SK-N-SH (cell line): ENCODE measurements at regions not wholly inside any gene's neighbourhood (a gene's known extent, or its start where the extent isn't known, plus 50 kb on each side); places are given as distances from the start of the nearest gene placed in this dataset.

Experiments used
- CTCF ChIA-PET: fragments of 300-600, 350-600 bp; formaldehyde crosslinking; extraction: SDS; loops from one replicate; lab custom pipeline; 2021; lab: Yijun Ruan, JAX
- POLR2A ChIA-PET: fragments of 350-600 bp; sonication (Branson Sonifier 250); formaldehyde crosslinking; extraction: SDS; loops from one replicate; lab custom pipeline; 2020; ENCODE audit warnings: antibody characterized with exemption, inconsistent platforms; lab: Yijun Ruan, JAX
- DNase-seq: peaks from one replicate; pipeline ENCODE4 v3.0.0; 2012
- H2AFZ ChIP-seq: fragments of 200-600 bp; sonication (generic); 2 replicates; pipeline ENCODE4 v1.8.1; 2016; ENCODE audit warnings: antibody characterized with exemption, mild to moderate bottlenecking, low read depth
- H3F3A ChIP-seq: fragments of 200-600 bp; sonication (generic); replicated peaks from 2 replicates; pipeline ENCODE3; 2016; ENCODE audit warnings: antibody characterized with exemption, mild to moderate bottlenecking; ENCODE audit not compliant: insufficient read depth
- H3K27ac ChIP-seq, 2 experiments: fragments of 200-500 bp in 1 of 2; fragments of 200-600 bp in 1 of 2; sonication (Bioruptor generic) in 1 of 2; sonication (generic), shearing (Covaris generic) in 1 of 2; 2 replicates each; pipeline versions ENCODE4 v1.5.1 to v1.6.1; 2014 to 2016; ENCODE audit warnings: low read depth in 2 of 2, inconsistent platforms in 1 of 2, low read length in 1 of 2, mild to moderate bottlenecking in 1 of 2, mixed read lengths in 1 of 2
- H3K27me3 ChIP-seq: fragments of 200-600 bp; sonication (generic), shearing (Covaris generic); 2 replicates; pipeline ENCODE4 v1.6.1; 2016; ENCODE audit warnings: mixed run types; ENCODE audit not compliant: insufficient read depth
- H3K36me3 ChIP-seq, 2 experiments: fragments of 200-500 bp in 1 of 2; fragments of 200-600 bp in 1 of 2; sonication (Bioruptor generic) in 1 of 2; sonication (generic) in 1 of 2; replicated peaks in 1 of 2; 2 replicates each; pipeline versions ENCODE3 to v1.5.1; 2014 to 2016; ENCODE audit warnings: low read length in 1 of 2, mild to moderate bottlenecking in 1 of 2; ENCODE audit not compliant: insufficient read depth in 2 of 2, control insufficient read depth in 1 of 2
- H3K4me1 ChIP-seq, 2 experiments: fragments of 200-500 bp in 1 of 2; fragments of 200-600 bp in 1 of 2; sonication (Bioruptor generic) in 1 of 2; sonication (generic), shearing (Covaris generic) in 1 of 2; 2 replicates each; pipeline versions ENCODE4 v1.5.1 to v1.6.1; 2014 to 2016; ENCODE audit warnings: low read depth in 1 of 2, low read length in 1 of 2, mixed run types in 1 of 2; ENCODE audit not compliant: insufficient read depth in 2 of 2, control insufficient read depth in 1 of 2
- H3K4me2 ChIP-seq: fragments of 200-600 bp; sonication (generic), shearing (Covaris generic); 2 replicates; pipeline ENCODE4 v1.6.1; 2017; ENCODE audit warnings: mixed run types
- H3K4me3 ChIP-seq, 2 experiments: fragments of 200-500 bp in 1 of 2; fragments of 200-600 bp in 1 of 2; sonication (Bioruptor generic) in 1 of 2; sonication (generic), shearing (Covaris generic) in 1 of 2; 2 replicates each; pipeline versions ENCODE4 v1.5.1 to v1.8.1; 2014 to 2016; ENCODE audit warnings: low read depth in 2 of 2, inconsistent platforms in 1 of 2, low read length in 1 of 2, mild to moderate bottlenecking in 1 of 2, mixed read lengths in 1 of 2, moderate library complexity in 1 of 2
- H3K79me2 ChIP-seq: fragments of 200-600 bp; sonication (generic); 2 replicates; pipeline ENCODE4 v1.8.1; 2017; ENCODE audit warnings: mild to moderate bottlenecking; ENCODE audit not compliant: insufficient read depth
- H3K9ac ChIP-seq: fragments of 200-600 bp; sonication (generic); 2 replicates; pipeline ENCODE4 v1.6.1; 2017; ENCODE audit warnings: mixed run types
- H3K9me2 ChIP-seq: fragments of 200-600 bp; sonication (generic); 2 replicates; pipeline ENCODE4 v1.6.1; 2017; ENCODE audit warnings: mixed run types
- H3K9me3 ChIP-seq: fragments of 200-600 bp; sonication (generic); 2 replicates; pipeline ENCODE4 v1.6.1; 2017; ENCODE audit warnings: mixed run types, mild to moderate bottlenecking, moderate library complexity
- H4K20me1 ChIP-seq: fragments of 200-600 bp; sonication (generic); 2 replicates; pipeline ENCODE4 v1.6.1; 2017; ENCODE audit warnings: mild to moderate bottlenecking, mixed run types; ENCODE audit not compliant: insufficient read depth
- ELF1 ChIP-seq: IDR thresholded peaks from 2 replicates; pipeline ENCODE4 v1.4.0; 2012
- EP300 ChIP-seq, 2 experiments: IDR thresholded peaks; 2 replicates each; pipeline versions ENCODE4 v1.4.0 to v1.6.1; 2012; ENCODE audit warnings: borderline replicate concordance in 1 of 2, low read depth in 1 of 2, low read length in 1 of 2
- FOXM1 ChIP-seq: IDR thresholded peaks from 2 replicates; pipeline ENCODE4 v1.4.0; 2012; ENCODE audit warnings: low read depth, mild to moderate bottlenecking
- JUND ChIP-seq: IDR thresholded peaks from 2 replicates; pipeline ENCODE4 v1.4.0; 2012
- MEF2A ChIP-seq: IDR thresholded peaks from 2 replicates; pipeline ENCODE4 v1.4.0; 2012; ENCODE audit warnings: low read depth, borderline replicate concordance
- POLR2AphosphoS5 ChIP-seq: IDR thresholded peaks from 2 replicates; pipeline ENCODE4 v1.6.1; 2012; ENCODE audit warnings: low read depth, low read length
- RFX5 ChIP-seq: IDR thresholded peaks from 2 replicates; pipeline ENCODE4 v1.6.1; 2012; ENCODE audit warnings: mild to moderate bottlenecking, improper control_type of control experiment, low read length
- SMC3 ChIP-seq: IDR thresholded peaks from 2 replicates; pipeline ENCODE4 v1.6.1; 2012; ENCODE audit warnings: low read depth, low read length, improper control_type of control experiment
- TAF1 ChIP-seq: IDR thresholded peaks from 2 replicates; pipeline ENCODE4 v1.6.1; 2012; ENCODE audit warnings: low read depth, mild to moderate bottlenecking, low read length, moderate library complexity, borderline replicate concordance
- YY1 ChIP-seq: IDR thresholded peaks from 2 replicates; pipeline ENCODE4 v1.4.0; 2012; ENCODE audit warnings: low read depth, mild to moderate bottlenecking
- WGBS: methylation state at CpG from one replicate; pipeline ENCODE4 v1.1.6; 2017; ENCODE audit warnings: low lambda C conversion rate; 5-methylcytosine and 5-hydroxymethylcytosine counted together
- TF ChIP-seq, protein P1 (sequence below): fragments of 150-350 bp; IDR thresholded peaks from 2 replicates; pipeline ENCODE4 v1.6.1; 2017; ENCODE audit warnings: antibody characterized with exemption, low read length, low read depth, borderline replicate concordance
- TF ChIP-seq, protein P2 (sequence below): IDR thresholded peaks from 2 replicates; pipeline ENCODE4 v1.6.1; 2012; ENCODE audit warnings: mild to moderate bottlenecking, low read depth, low read length, moderate library complexity
- TF ChIP-seq, protein P3 (sequence below): fragments of 150-350 bp; IDR thresholded peaks from 2 replicates; pipeline ENCODE4 v1.6.1; 2016; ENCODE audit warnings: mild to moderate bottlenecking, low read depth, low read length
- TF ChIP-seq, protein P4 (sequence below): fragments of 200-600 bp; sonication (generic); IDR thresholded peaks from 2 replicates; pipeline ENCODE4 v1.6.1; 2017; ENCODE audit warnings: antibody characterized with exemption, mild to moderate bottlenecking, moderate library complexity
- TF ChIP-seq, protein P5 (sequence below): IDR thresholded peaks from 2 replicates; pipeline ENCODE4; 2012
- TF ChIP-seq, protein P6 (sequence below): IDR thresholded peaks from 2 replicates; pipeline ENCODE4 v1.4.0; 2012; ENCODE audit warnings: low read depth, borderline replicate concordance

DNA sequence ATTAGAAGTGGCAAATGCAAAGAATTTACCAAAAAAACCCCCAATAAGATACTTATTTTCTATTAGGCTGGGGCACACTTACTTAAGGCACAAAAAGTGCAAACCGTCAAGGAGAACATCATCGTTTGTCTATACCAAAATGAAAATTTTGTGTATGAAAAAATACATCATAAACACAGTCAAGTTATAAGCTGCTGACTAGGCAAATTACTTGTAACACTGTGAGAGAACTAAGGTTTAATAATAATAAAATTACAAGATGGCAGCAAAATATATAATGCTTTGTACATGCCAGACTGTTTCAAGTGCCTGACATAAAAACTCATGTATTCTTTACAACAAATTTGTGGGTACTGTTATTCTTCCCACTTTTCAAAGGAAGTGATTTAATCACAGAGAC, 297.2 kb upstream of the CRBN start (continued):
- TF ChIP-seq, protein P1, sequence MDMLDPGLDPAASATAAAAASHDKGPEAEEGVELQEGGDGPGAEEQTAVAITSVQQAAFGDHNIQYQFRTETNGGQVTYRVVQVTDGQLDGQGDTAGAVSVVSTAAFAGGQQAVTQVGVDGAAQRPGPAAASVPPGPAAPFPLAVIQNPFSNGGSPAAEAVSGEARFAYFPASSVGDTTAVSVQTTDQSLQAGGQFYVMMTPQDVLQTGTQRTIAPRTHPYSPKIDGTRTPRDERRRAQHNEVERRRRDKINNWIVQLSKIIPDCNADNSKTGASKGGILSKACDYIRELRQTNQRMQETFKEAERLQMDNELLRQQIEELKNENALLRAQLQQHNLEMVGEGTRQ = no peak
- no peak for TF ChIP-seq SMC3
- no peak for TF ChIP-seq YY1
- no peak for TF ChIP-seq JUND
- TF ChIP-seq, protein P2, sequence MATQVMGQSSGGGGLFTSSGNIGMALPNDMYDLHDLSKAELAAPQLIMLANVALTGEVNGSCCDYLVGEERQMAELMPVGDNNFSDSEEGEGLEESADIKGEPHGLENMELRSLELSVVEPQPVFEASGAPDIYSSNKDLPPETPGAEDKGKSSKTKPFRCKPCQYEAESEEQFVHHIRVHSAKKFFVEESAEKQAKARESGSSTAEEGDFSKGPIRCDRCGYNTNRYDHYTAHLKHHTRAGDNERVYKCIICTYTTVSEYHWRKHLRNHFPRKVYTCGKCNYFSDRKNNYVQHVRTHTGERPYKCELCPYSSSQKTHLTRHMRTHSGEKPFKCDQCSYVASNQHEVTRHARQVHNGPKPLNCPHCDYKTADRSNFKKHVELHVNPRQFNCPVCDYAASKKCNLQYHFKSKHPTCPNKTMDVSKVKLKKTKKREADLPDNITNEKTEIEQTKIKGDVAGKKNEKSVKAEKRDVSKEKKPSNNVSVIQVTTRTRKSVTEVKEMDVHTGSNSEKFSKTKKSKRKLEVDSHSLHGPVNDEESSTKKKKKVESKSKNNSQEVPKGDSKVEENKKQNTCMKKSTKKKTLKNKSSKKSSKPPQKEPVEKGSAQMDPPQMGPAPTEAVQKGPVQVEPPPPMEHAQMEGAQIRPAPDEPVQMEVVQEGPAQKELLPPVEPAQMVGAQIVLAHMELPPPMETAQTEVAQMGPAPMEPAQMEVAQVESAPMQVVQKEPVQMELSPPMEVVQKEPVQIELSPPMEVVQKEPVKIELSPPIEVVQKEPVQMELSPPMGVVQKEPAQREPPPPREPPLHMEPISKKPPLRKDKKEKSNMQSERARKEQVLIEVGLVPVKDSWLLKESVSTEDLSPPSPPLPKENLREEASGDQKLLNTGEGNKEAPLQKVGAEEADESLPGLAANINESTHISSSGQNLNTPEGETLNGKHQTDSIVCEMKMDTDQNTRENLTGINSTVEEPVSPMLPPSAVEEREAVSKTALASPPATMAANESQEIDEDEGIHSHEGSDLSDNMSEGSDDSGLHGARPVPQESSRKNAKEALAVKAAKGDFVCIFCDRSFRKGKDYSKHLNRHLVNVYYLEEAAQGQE = no peak

DNA sequence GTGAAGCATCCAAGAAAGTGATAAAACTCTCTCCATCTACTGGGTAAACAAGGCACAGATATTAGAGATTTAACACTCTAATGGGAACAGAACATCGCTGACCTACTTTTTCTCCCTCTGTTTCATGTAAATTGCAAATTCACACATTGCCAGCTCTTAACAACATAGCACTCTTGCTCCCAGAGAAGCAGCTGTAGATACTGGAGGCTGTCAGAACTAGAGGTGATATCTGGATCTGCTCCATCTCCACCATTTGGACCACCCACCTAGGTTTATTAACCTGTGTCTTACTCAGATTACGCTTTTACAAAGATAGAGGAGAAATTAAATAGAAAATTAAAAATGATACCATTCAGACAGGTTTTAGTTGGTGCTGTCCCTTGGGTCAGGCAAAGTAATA, 289.1 kb upstream of the CRBN start:
- Histone ChIP-seq H3K36me3 (no peaks in the 10 kb centered on the region), H3K4me2 (no peak overlapping the region), H3K9ac (no peak overlapping the region), H2AFZ (no peak overlapping the region), H3K9me2 (no peaks in the 10 kb centered on the region), H3F3A (no peaks in the 10 kb centered on the region), H3K27ac (no peak overlapping the region), H3K4me1 (no peaks in the 10 kb centered on the region), H3K27me3 (no peaks in the 10 kb centered on the region), H3K9me3 (no peaks in the 10 kb centered on the region), H3K4me3 (no peak overlapping the region), H4K20me1 (no peaks in the 10 kb centered on the region), H3K79me2 (no peaks in the 10 kb centered on the region)
- DNase-seq = no peak
- CTCF ChIA-PET = no interaction called here
- POLR2A ChIA-PET = no interaction called here
- WGBS = 8% methylated on average over 2 of the region's 2 CpGs
- TF ChIP-seq JUND = no peak
- no peak for TF ChIP-seq MEF2A
- TF ChIP-seq, protein P3, sequence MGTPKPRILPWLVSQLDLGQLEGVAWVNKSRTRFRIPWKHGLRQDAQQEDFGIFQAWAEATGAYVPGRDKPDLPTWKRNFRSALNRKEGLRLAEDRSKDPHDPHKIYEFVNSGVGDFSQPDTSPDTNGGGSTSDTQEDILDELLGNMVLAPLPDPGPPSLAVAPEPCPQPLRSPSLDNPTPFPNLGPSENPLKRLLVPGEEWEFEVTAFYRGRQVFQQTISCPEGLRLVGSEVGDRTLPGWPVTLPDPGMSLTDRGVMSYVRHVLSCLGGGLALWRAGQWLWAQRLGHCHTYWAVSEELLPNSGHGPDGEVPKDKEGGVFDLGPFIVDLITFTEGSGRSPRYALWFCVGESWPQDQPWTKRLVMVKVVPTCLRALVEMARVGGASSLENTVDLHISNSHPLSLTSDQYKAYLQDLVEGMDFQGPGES = no peak
- no peak for TF ChIP-seq EP300 (IDR thresholded peaks at IDR 0.05; ENCODE audit: borderline replicate concordance in 1 of 2, low read depth in 1 of 2, low read length in 1 of 2)
- TF ChIP-seq, protein P1 = no peak
- TF ChIP-seq FOXM1 = no peak
- TF ChIP-seq YY1 = no peak
- no peak for TF ChIP-seq POLR2AphosphoS5
- no peak for TF ChIP-seq SMC3
- TF ChIP-seq TAF1 = no peak
- TF ChIP-seq ELF1 = no peak
- no peak for TF ChIP-seq RFX5
- TF ChIP-seq, protein P4, sequence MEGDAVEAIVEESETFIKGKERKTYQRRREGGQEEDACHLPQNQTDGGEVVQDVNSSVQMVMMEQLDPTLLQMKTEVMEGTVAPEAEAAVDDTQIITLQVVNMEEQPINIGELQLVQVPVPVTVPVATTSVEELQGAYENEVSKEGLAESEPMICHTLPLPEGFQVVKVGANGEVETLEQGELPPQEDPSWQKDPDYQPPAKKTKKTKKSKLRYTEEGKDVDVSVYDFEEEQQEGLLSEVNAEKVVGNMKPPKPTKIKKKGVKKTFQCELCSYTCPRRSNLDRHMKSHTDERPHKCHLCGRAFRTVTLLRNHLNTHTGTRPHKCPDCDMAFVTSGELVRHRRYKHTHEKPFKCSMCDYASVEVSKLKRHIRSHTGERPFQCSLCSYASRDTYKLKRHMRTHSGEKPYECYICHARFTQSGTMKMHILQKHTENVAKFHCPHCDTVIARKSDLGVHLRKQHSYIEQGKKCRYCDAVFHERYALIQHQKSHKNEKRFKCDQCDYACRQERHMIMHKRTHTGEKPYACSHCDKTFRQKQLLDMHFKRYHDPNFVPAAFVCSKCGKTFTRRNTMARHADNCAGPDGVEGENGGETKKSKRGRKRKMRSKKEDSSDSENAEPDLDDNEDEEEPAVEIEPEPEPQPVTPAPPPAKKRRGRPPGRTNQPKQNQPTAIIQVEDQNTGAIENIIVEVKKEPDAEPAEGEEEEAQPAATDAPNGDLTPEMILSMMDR = no peak
- TF ChIP-seq, protein P5, sequence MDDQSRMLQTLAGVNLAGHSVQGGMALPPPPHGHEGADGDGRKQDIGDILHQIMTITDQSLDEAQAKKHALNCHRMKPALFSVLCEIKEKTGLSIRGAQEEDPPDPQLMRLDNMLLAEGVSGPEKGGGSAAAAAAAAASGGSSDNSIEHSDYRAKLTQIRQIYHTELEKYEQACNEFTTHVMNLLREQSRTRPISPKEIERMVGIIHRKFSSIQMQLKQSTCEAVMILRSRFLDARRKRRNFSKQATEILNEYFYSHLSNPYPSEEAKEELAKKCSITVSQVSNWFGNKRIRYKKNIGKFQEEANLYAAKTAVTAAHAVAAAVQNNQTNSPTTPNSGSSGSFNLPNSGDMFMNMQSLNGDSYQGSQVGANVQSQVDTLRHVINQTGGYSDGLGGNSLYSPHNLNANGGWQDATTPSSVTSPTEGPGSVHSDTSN = no peak
- TF ChIP-seq, protein P6, sequence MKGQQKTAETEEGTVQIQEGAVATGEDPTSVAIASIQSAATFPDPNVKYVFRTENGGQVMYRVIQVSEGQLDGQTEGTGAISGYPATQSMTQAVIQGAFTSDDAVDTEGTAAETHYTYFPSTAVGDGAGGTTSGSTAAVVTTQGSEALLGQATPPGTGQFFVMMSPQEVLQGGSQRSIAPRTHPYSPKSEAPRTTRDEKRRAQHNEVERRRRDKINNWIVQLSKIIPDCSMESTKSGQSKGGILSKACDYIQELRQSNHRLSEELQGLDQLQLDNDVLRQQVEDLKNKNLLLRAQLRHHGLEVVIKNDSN = no peak
- TF ChIP-seq, protein P2 = no peak
